ENCODE measurements at regions not wholly inside any gene's neighbourhood (a gene's known extent, or its start where the extent isn't known, plus 50 kb on each side); places are given as distances from the start of the nearest gene placed in this dataset.

GRCh38 chr9:520302-520701 is 305.6 kb downstream of the DOCK8 start:
- Histone ChIP-seq H3K27ac (no peak overlapping the region), H3K27me3 (no peaks in the 10 kb centered on the region), H3K79me2 (ENCODE audit: low read depth) (peaks cover 14% of the 10 kb centered on the region), H3K9ac (no peak overlapping the region), H2AFZ (replicated peaks) (no peak overlapping the region), H3F3A (ENCODE audit: low read depth) (no peaks in the 10 kb centered on the region), H3K9me3 (ENCODE audit: low read depth) (no peaks in the 10 kb centered on the region), H3K4me3 (no peak overlapping the region), H4K20me1 (ENCODE audit: low read depth) (no peaks in the 10 kb centered on the region), H3K4me1 (no peaks in the 10 kb centered on the region), H3K4me2 (no peak overlapping the region), H3K36me3 (no peaks in the 10 kb centered on the region)
- H3K9me3 Mint-ChIP-seq = peaks cover 6% of the 10 kb centered on the region
- H3K27me3 Mint-ChIP-seq (ENCODE audit: insufficient read depth, low read depth) = no peaks in the 10 kb centered on the region
- no peak for DNase-seq (ENCODE audit: low spot score)
- H3K4me1 Mint-ChIP-seq = no peaks in the 10 kb centered on the region
- no peak overlapping the region for H3K27ac Mint-ChIP-seq
- H3K36me3 Mint-ChIP-seq = peaks cover 9% of the 10 kb centered on the region
- no peak overlapping the region for H3K4me3 Mint-ChIP-seq
- TF ChIP-seq CTCF (IDR thresholded peaks at IDR 0.05) (no peak), EZH2 (IDR thresholded peaks at IDR 0.05) (no peak), EZH2phosphoT487 (IDR thresholded peaks at IDR 0.05) (no peak)

- H3K4me3 Mint-ChIP-seq = no peak overlapping the region
- Histone ChIP-seq H3K4me2 (no peak overlapping the region), H2AFZ (replicated peaks) (no peak overlapping the region), H3K4me3 (no peak overlapping the region), H4K20me1 (ENCODE audit: low read depth) (no peaks in the 10 kb centered on the region), H3K4me1 (no peaks in the 10 kb centered on the region), H3K9me3 (ENCODE audit: low read depth) (no peaks in the 10 kb centered on the region), H3K27me3 (no peaks in the 10 kb centered on the region), H3K27ac (no peak overlapping the region), H3K79me2 (ENCODE audit: low read depth) (peaks cover 14% of the 10 kb centered on the region), H3K9ac (no peak overlapping the region), H3K36me3 (no peaks in the 10 kb centered on the region), H3F3A (ENCODE audit: low read depth) (no peaks in the 10 kb centered on the region)
- peaks cover 3% of the 10 kb centered on the region for H3K9me3 Mint-ChIP-seq
- no peak for DNase-seq (ENCODE audit: low spot score)
- no peaks in the 10 kb centered on the region for H3K27me3 Mint-ChIP-seq (ENCODE audit: insufficient read depth, low read depth)
- H3K36me3 Mint-ChIP-seq = peaks cover 9% of the 10 kb centered on the region
- no peak overlapping the region for H3K27ac Mint-ChIP-seq
- TF ChIP-seq CTCF (IDR thresholded peaks at IDR 0.05) = no peak
- no peak for TF ChIP-seq EZH2 (IDR thresholded peaks at IDR 0.05)
- no peak for TF ChIP-seq EZH2phosphoT487 (IDR thresholded peaks at IDR 0.05)
- no peaks in the 10 kb centered on the region for H3K4me1 Mint-ChIP-seq
These were observed 307.5 kb downstream of the DOCK8 start for GRCh38 chr9:522190-522589.

GRCh38 chr9:522658-523057 is 308.0 kb downstream of the DOCK8 start:
- no peak overlapping the region for H3K9ac ChIP-seq
- no peak for DNase-seq (ENCODE audit: low spot score)
- no peaks in the 10 kb centered on the region for H4K20me1 ChIP-seq (ENCODE audit: low read depth)
- Mint-ChIP-seq H3K27me3 (ENCODE audit: insufficient read depth, low read depth) (no peaks in the 10 kb centered on the region), H3K4me1 (no peaks in the 10 kb centered on the region), H3K36me3 (peaks cover 9% of the 10 kb centered on the region), H3K9me3 (peaks cover 3% of the 10 kb centered on the region), H3K4me3 (no peak overlapping the region), H3K27ac (no peak overlapping the region)
- no peak overlapping the region for H3K4me2 ChIP-seq
- peaks cover 14% of the 10 kb centered on the region for H3K79me2 ChIP-seq (ENCODE audit: low read depth)
- no peak overlapping the region for H2AFZ ChIP-seq (replicated peaks)
- no peaks in the 10 kb centered on the region for H3K36me3 ChIP-seq
- H3K4me1 ChIP-seq = no peaks in the 10 kb centered on the region
- no peaks in the 10 kb centered on the region for H3F3A ChIP-seq (ENCODE audit: low read depth)
- no peak overlapping the region for H3K4me3 ChIP-seq
- no peaks in the 10 kb centered on the region for H3K27me3 ChIP-seq
- no peak for TF ChIP-seq EZH2phosphoT487 (IDR thresholded peaks at IDR 0.05)
- TF ChIP-seq EZH2 (IDR thresholded peaks at IDR 0.05) = no peak
- TF ChIP-seq CTCF (IDR thresholded peaks at IDR 0.05) = no peak
- no peak overlapping the region for H3K27ac ChIP-seq
- no peaks in the 10 kb centered on the region for H3K9me3 ChIP-seq (ENCODE audit: low read depth)
